Endothelial cell of umbilical vein (primary cell): ENCODE measurements at regions not wholly inside any gene's neighbourhood (a gene's known extent, or its start where the extent isn't known, plus 50 kb on each side); places are given as distances from the start of the nearest gene placed in this dataset.

Experiments
- BruUV-seq: library from RNA; stranded (reverse); fragments of 400-500 nt; replicated peaks from 2 replicates; lab custom pipeline; 2021; lab: Mats Ljungman, UMichigan
- CTCF ChIA-PET: fragments of 300-600, 350-600 bp; sonication (Branson Sonifier 250); formaldehyde crosslinking; loops from one replicate; lab custom pipeline; 2021; ENCODE audit warnings: antibody characterized with exemption, inconsistent platforms; lab: Charles Lee
- POLR2A ChIA-PET: fragments of 300-600, 350-600 bp; sonication (Branson Sonifier 250); formaldehyde crosslinking; loops from one replicate; lab custom pipeline; 2021; ENCODE audit warnings: antibody characterized with exemption, inconsistent platforms; lab: Charles Lee
- DNase-seq: peaks from one replicate; pipeline ENCODE4 v3.0.0-alpha.2; 2011; ENCODE audit warnings: low read depth, low spot score
- FAIRE-seq: peaks from 2 replicates; lab custom pipeline; 2011; peaks lifted over from hg19 to GRCh38; lab: Jason Lieb, UNC
- H2AFZ ChIP-seq: 2 replicates; pipeline ENCODE4 v1.6.0; 2012; ENCODE audit warnings: low read depth, low read length, control low read depth, inconsistent platforms
- H3K27ac ChIP-seq: 2 replicates; pipeline ENCODE4 v1.5.1; 2011; ENCODE audit warnings: low read depth, mild to moderate bottlenecking, control low read depth, low read length, moderate library complexity; ENCODE audit not compliant: insufficient read depth
- H3K27me3 ChIP-seq, 2 experiments: 2 replicates each; pipeline versions ENCODE4 v1.6.0 to v1.6.1; 2011; ENCODE audit warnings: low read length in 2 of 2, mixed read lengths in 1 of 2; ENCODE audit not compliant: control insufficient read depth in 2 of 2, insufficient read depth in 2 of 2
- H3K36me3 ChIP-seq, 2 experiments: 2 replicates in 1 of 2; 3 replicates in 1 of 2; pipeline ENCODE4 v1.5.1; 2011; ENCODE audit warnings: low read length in 2 of 2, mild to moderate bottlenecking in 1 of 2, moderate library complexity in 1 of 2; ENCODE audit not compliant: control insufficient read depth in 2 of 2, insufficient read depth in 2 of 2; ENCODE audit errors: extremely low read depth in 1 of 2
- H3K4me1 ChIP-seq: 3 replicates; pipeline ENCODE4 v1.5.1; 2011; ENCODE audit warnings: mild to moderate bottlenecking, low read length; ENCODE audit not compliant: control insufficient read depth, insufficient read depth; ENCODE audit errors: extremely low read depth
- H3K4me2 ChIP-seq: 2 replicates; pipeline ENCODE4 v1.6.1; 2011; ENCODE audit warnings: low read length, control low read depth, mixed read lengths; ENCODE audit not compliant: insufficient read depth
- H3K4me3 ChIP-seq, 3 experiments: fragments of 200-600 bp in 1 of 3; sonication (generic), shearing (Covaris generic) in 1 of 3; replicated peaks in 1 of 3; 2 replicates each; pipeline ENCODE4 v1.5.1; 2011 to 2016; ENCODE audit warnings: control low read depth in 3 of 3, low read length in 3 of 3, mild to moderate bottlenecking in 2 of 3, inconsistent platforms in 1 of 3, low read depth in 1 of 3, moderate library complexity in 1 of 3; ENCODE audit not compliant: insufficient read depth in 1 of 3
- H3K79me2 ChIP-seq: 2 replicates; pipeline ENCODE4 v1.6.0; 2012; ENCODE audit warnings: low read length, inconsistent platforms; ENCODE audit not compliant: control insufficient read depth, insufficient read depth
- H3K9ac ChIP-seq: replicated peaks from 2 replicates; pipeline ENCODE3; 2011; ENCODE audit warnings: low read length, control low read depth; ENCODE audit not compliant: insufficient read depth; ENCODE audit errors: extremely low read depth
- H3K9me1 ChIP-seq: replicated peaks from 3 replicates; pipeline ENCODE4 v1.6.0; 2011; ENCODE audit warnings: mild to moderate bottlenecking, low read length; ENCODE audit not compliant: control insufficient read depth, insufficient read depth; ENCODE audit errors: extremely low read depth
- H3K9me3 ChIP-seq: replicated peaks from 2 replicates; pipeline ENCODE4 v1.5.1; 2012; ENCODE audit warnings: low read length, inconsistent platforms; ENCODE audit not compliant: control insufficient read depth, insufficient read depth
- H4K20me1 ChIP-seq: replicated peaks from 2 replicates; pipeline ENCODE3; 2011; ENCODE audit warnings: mild to moderate bottlenecking, low read length; ENCODE audit not compliant: control insufficient read depth, insufficient read depth; ENCODE audit errors: extremely low read depth
- CTCF ChIP-seq, 2 donors: IDR thresholded peaks; 1 replicate in 1 of 2; 2 replicates in 1 of 2; pipeline ENCODE4 v1.5.1; 2011; ENCODE audit warnings: low read length in 2 of 2, mild to moderate bottlenecking in 2 of 2, moderate library complexity in 2 of 2, control low read depth in 1 of 2, inconsistent platforms in 1 of 2, low read depth in 1 of 2; ENCODE audit not compliant: insufficient read depth in 1 of 2; ENCODE audit errors: extremely low read depth in 1 of 2
- EZH2 ChIP-seq: IDR thresholded peaks from 2 replicates; pipeline ENCODE4 v1.6.1; 2012; ENCODE audit warnings: borderline replicate concordance, low read depth, mild to moderate bottlenecking, moderate library complexity, low read length, inconsistent platforms; ENCODE audit not compliant: severe bottlenecking
- FOS ChIP-seq: IDR thresholded peaks from 2 replicates; pipeline ENCODE4 v1.6.1; 2011; ENCODE audit warnings: mild to moderate bottlenecking, low read length, moderate library complexity, borderline replicate concordance; ENCODE audit not compliant: insufficient read depth
- GATA2 ChIP-seq: IDR thresholded peaks from 2 replicates; pipeline ENCODE4 v1.7.0; 2011; ENCODE audit warnings: low read depth, mild to moderate bottlenecking, moderate library complexity, mixed read lengths, low read length; ENCODE audit not compliant: insufficient read length, insufficient read depth
- JUN ChIP-seq: IDR thresholded peaks from 2 replicates; pipeline ENCODE4 v1.6.1; 2011; ENCODE audit warnings: borderline replicate concordance, low read depth; ENCODE audit not compliant: insufficient read length, insufficient read depth
- MAX ChIP-seq: IDR thresholded peaks from 2 replicates; pipeline ENCODE4 v1.6.1; 2011; ENCODE audit not compliant: insufficient read depth, insufficient read length
- MYC ChIP-seq: IDR thresholded peaks from one replicate; pipeline ENCODE4 v1.6.1; 2011; ENCODE audit warnings: mild to moderate bottlenecking, low read depth, low read length
- POLR2A ChIP-seq: IDR thresholded peaks from 2 replicates; pipeline ENCODE4 v1.6.1; 2012; ENCODE audit warnings: low read depth, mild to moderate bottlenecking, control low read depth, low read length
- POLR2AphosphoS5 ChIP-seq: IDR thresholded peaks from 2 replicates; pipeline ENCODE4 v1.6.1; 2012; ENCODE audit warnings: low read depth, mild to moderate bottlenecking, control low read depth, low read length, moderate library complexity; ENCODE audit not compliant: insufficient read depth
- dilution Hi-C: fragments of 300-500 bp; cut with MboI; formaldehyde crosslinking; loops from one replicate; pipeline ENCODE4 v1.15.0; 2019; ENCODE audit warnings: low sequenced_read_pairs; ENCODE audit not compliant: extremely low pct_ligation_motif_present
- intact Hi-C: fragments of 100-400 bp; cut with micrococcal nuclease; formaldehyde crosslinking; loops from one replicate; pipeline ENCODE4 v1.10.0; 2022

- CTCF ChIA-PET, result no interaction called here
These were observed 233.0 kb downstream of the ACTR3 start for GRCh38 chr2:114122930-114123329.

More at GRCh38 chr2:114122930-114123329, 233.0 kb downstream of the ACTR3 start:
- Histone ChIP-seq H3K79me2 (no peaks in the 10 kb centered on the region), H3K4me3 (no peak overlapping the region), H3K9ac (no peak overlapping the region), H4K20me1 (no peaks in the 10 kb centered on the region), H3K27me3 (no peaks in the 10 kb centered on the region), H3K27ac (no peak overlapping the region), H3K9me1 (no peaks in the 10 kb centered on the region), H3K9me3 (no peaks in the 10 kb centered on the region), H3K4me2 (no peak overlapping the region), H2AFZ (no peak overlapping the region), H3K4me1 (no peaks in the 10 kb centered on the region), H3K36me3 (no peaks in the 10 kb centered on the region)
- no peak for DNase-seq
- no TSS peak for BruUV-seq
- dilution Hi-C loops (no loop called here), intact Hi-C loops (no loop called here)
- TF ChIP-seq CTCF (IDR thresholded peaks at IDR 0.05; ENCODE audit: extremely low read depth in 1 of 2, insufficient read depth in 1 of 2, low read depth in 1 of 2, low read length in 2 of 2), result no peak
- no peak for TF ChIP-seq FOS
- TF ChIP-seq POLR2A, result no peak
- no peak for TF ChIP-seq MYC
- no peak for TF ChIP-seq JUN
- no peak for TF ChIP-seq EZH2
- no peak for TF ChIP-seq MAX
- TF ChIP-seq POLR2AphosphoS5, result no peak
- no peak for TF ChIP-seq GATA2
- POLR2A ChIA-PET, result no interaction called here
- FAIRE-seq, result no peak
